ENCODE measurements at regions not wholly inside any gene's neighbourhood (a gene's known extent, or its start where the extent isn't known, plus 50 kb on each side); places are given as distances from the start of the nearest gene placed in this dataset.

DNA sequence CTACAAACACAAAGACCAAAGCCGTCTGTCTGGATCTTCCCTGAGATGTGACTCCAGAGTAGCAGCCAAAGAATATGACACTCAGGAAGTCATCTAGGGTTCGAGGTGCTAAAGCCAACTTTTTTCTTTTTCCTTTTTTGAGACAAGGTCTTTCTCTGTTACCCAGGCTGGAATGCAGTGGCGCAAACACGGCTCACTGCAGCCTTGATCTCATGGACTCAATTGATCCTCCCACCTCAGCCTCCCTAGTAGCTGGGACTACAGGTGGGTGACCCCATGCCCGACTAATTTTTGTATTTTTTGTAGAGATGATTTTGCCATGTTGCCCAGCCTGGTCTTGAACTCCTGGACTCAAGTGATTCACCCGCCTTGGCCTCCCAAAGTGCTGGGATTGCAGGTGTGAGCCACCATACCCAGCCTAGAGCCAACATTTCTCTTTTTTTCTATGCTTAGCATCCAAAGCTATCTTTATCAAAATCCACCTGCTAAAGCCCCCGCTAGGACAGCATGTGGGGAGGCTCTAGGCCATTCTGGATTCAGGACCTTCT, 92.8 kb downstream of the TMEM17 start:
- TF ChIP-seq, protein P1, sequence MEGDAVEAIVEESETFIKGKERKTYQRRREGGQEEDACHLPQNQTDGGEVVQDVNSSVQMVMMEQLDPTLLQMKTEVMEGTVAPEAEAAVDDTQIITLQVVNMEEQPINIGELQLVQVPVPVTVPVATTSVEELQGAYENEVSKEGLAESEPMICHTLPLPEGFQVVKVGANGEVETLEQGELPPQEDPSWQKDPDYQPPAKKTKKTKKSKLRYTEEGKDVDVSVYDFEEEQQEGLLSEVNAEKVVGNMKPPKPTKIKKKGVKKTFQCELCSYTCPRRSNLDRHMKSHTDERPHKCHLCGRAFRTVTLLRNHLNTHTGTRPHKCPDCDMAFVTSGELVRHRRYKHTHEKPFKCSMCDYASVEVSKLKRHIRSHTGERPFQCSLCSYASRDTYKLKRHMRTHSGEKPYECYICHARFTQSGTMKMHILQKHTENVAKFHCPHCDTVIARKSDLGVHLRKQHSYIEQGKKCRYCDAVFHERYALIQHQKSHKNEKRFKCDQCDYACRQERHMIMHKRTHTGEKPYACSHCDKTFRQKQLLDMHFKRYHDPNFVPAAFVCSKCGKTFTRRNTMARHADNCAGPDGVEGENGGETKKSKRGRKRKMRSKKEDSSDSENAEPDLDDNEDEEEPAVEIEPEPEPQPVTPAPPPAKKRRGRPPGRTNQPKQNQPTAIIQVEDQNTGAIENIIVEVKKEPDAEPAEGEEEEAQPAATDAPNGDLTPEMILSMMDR (conservative IDR thresholded peaks at IDR 0.05): no peak

DNA sequence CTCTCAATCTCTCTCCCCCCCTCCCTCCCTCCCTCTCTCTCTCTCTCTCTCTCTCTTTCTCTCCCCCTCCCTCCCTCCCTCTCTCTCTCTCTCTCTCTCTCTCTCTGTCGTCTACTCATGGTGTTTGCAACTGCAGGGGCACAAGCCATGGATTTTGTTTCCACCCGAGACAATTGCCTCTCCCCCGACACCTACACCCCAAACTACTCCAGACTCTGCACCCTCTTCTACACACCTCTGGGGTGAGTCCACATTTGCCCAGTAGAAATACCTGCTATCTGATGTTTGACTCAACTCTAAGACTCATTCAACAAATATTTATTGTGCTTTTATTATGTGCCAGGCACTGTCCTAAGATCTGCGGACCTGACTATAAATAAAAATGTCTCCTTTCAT, 93.7 kb downstream of the TMEM17 start:
- TF ChIP-seq, protein P1 (conservative IDR thresholded peaks at IDR 0.05): 0 out of 2 replicates have a peak, but pooled peaks have one; percentile 10
- H3K27ac ChIP-seq: no peak overlapping the region

More for the DNA sequence above, 92.8 kb downstream of the TMEM17 start:
- no peak overlapping the region for H3K27ac ChIP-seq

DNA sequence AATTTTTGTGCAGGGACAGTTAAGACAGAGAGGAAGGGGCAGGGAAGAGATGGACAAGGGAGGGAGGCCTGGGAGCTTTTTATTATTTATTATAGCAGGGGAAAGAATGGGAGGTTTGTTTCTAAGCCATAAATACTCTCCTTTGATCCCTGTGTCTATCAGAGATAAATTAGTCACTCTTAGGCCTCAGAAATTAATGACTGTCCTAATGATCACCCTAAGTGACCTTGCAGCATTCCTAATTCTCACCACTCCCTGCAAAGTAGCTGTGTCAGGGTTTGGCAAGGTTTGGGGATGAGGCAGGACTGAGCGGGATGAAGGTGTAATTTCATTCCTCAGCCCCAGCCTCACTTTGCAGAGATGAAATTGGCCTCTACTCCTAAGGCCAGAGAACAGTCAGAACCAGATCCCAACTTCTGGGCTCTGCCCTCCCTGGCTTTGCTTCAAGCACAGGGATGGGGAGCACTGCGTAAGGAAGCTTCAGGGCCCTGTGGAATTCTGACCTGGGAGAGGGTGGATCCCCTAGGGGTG, 95.0 kb downstream of the TMEM17 start:
- TF ChIP-seq, protein P1 (conservative IDR thresholded peaks at IDR 0.05): no peak
- H3K27ac ChIP-seq: peak overlapping the region; percentile 59; the same call in 1 of the 2 replicates

DNA sequence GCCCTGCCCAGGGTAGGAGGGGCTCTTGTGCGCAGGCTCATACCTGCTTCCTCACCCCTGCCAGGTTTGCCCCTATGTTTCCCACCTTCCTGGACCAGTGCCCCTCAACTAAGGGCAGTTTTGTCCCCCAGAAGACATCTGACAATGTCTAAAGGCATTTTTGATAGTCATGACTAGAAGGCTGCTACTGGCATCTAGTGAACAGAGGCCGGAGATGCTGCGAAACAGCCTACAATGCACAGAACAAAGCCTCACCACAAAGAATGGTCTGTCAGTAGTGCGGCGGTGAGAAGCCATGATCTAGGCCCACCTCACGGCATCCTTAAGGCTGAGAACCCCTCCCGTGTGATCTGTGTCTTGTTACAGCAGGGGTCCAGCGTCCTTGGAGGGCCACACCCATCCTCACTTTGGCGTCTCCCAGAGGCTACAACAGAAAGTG, 96.0 kb downstream of the TMEM17 start:
- TF ChIP-seq, protein P1 (conservative IDR thresholded peaks at IDR 0.05): no peak; the same call in none of the 2 replicates
- H3K27ac ChIP-seq: no peak overlapping the region

DNA sequence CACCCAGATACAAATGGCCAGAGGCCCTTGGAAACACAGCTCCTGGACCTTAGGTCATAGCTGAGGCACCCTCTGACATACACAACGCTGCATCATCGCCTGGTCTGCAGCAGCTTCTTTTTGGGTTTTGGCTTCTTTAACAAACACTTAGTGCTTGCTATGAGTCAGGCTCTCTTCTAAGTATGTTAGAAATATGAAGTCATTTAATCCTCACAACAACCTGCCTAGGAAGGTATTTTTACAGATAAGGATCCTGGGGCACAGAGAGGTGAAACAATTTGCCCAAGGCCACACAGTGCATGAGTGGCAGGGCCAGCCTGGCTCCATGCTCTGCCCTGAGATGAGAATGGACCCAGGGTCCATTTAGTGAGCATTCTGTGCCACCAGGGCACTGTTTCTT, 96.6 kb downstream of the TMEM17 start:
- TF ChIP-seq, protein P1 (conservative IDR thresholded peaks at IDR 0.05): no peak
- no peak overlapping the region for H3K27ac ChIP-seq

DNA sequence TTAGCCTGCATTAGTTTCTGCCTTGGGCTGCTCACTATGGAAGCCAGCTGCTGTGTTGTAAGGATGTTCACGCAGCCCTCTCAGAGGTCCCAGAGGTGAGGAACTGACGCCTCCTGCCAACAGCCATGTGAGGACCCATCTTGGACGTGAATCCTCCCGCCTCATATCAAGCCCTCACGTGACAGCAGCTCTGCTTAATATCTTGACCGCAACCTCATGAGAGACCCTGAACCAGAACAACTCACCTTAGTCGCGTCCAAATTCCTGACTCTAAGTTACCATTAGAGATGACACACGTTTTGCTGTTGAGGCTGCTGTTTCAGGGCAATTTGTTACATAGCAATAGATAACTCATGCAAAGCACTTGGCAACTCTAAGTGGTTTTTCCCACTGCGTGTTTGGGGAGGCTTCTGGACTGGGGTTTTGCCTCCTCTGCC, 97.7 kb downstream of the TMEM17 start:
- TF ChIP-seq, protein P1 (conservative IDR thresholded peaks at IDR 0.05): no peak
- H3K27ac ChIP-seq: no peak overlapping the region

DNA sequence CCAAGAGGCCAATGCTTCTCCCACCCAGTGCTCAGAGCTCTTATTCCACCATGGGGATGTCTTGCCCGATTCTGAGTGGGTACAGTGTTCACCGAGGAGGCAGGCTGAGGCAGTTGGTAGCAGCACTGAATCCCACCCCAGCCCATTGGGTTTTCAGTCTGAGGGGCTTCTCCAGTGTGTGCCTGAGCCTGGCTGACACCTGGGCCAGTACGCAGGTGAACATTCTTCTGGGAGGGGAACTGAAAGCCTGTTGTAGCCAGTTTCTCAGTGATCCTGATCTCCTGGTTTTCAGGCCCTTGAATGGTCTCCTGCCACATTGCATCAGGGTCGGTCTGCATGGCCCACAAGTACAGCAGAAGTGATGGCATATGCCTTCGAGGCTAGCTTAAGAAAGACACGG, 98.2 kb downstream of the TMEM17 start:
- TF ChIP-seq, protein P1 (conservative IDR thresholded peaks at IDR 0.05): no peak
- H3K27ac ChIP-seq: no peak overlapping the region
